Astrocyte (in vitro differentiated cells and primary cell): ENCODE measurements at regions not wholly inside any gene's neighbourhood (a gene's known extent, or its start where the extent isn't known, plus 50 kb on each side); places are given as distances from the start of the nearest gene placed in this dataset.

Experiments
- DNase-seq: peaks from one replicate; pipeline ENCODE4 v3.0.0-alpha.2; 2010; ENCODE audit warnings: low read depth
- FAIRE-seq: peaks from 2 replicates; lab custom pipeline; 2011; peaks lifted over from hg19 to GRCh38; lab: Jason Lieb, UNC
- H2AFZ ChIP-seq: 2 replicates; pipeline ENCODE4 v1.6.0; 2012; ENCODE audit warnings: low read depth, low read length, inconsistent platforms
- H3K27ac ChIP-seq: 2 replicates; pipeline ENCODE4 v1.5.1; 2011; ENCODE audit warnings: low read depth, low read length, inconsistent platforms
- H3K27me3 ChIP-seq: 2 replicates; pipeline ENCODE4 v1.6.0; 2011; ENCODE audit warnings: low read length, inconsistent platforms; ENCODE audit not compliant: insufficient read depth
- H3K36me3 ChIP-seq: 2 replicates; pipeline ENCODE4 v1.5.1; 2011; ENCODE audit warnings: low read length, inconsistent platforms; ENCODE audit not compliant: insufficient read depth
- H3K4me1 ChIP-seq: 2 replicates; pipeline ENCODE4 v1.5.1; 2011; ENCODE audit warnings: low read length, inconsistent platforms; ENCODE audit not compliant: insufficient read depth
- H3K4me2 ChIP-seq: 2 replicates; pipeline ENCODE4 v1.6.0; 2012; ENCODE audit warnings: low read length, inconsistent platforms
- H3K4me3 ChIP-seq: 2 replicates; pipeline ENCODE4 v1.5.1; 2011; ENCODE audit warnings: low read depth, mild to moderate bottlenecking, low read length, inconsistent platforms; ENCODE audit not compliant: insufficient read depth
- H3K79me2 ChIP-seq: 2 replicates; pipeline ENCODE4 v1.6.0; 2012; ENCODE audit warnings: mild to moderate bottlenecking, low read length, inconsistent platforms; ENCODE audit not compliant: insufficient read depth
- H3K9ac ChIP-seq: 2 replicates; pipeline ENCODE4 v1.6.0; 2012; ENCODE audit warnings: mild to moderate bottlenecking, low read length, inconsistent platforms
- H3K9me3 ChIP-seq: 2 replicates; pipeline ENCODE4 v1.5.1; 2012; ENCODE audit warnings: low read depth, mild to moderate bottlenecking, low read length, inconsistent platforms; ENCODE audit not compliant: insufficient read depth
- H4K20me1 ChIP-seq: 2 replicates; pipeline ENCODE4 v1.6.0; 2012; ENCODE audit warnings: low read length, inconsistent platforms; ENCODE audit not compliant: insufficient read depth
- H3K27ac Mint-ChIP-seq: one replicate; pipeline ENCODE4 v1.8.0; 2021; ENCODE audit warnings: mild to moderate bottlenecking, mixed read lengths; ENCODE audit not compliant: unreplicated experiment
- H3K27me3 Mint-ChIP-seq: one replicate; pipeline ENCODE4 v1.8.0; 2021; ENCODE audit warnings: low read depth, mixed read lengths; ENCODE audit not compliant: unreplicated experiment
- H3K36me3 Mint-ChIP-seq: one replicate; pipeline ENCODE4 v1.8.0; 2021; ENCODE audit warnings: low read depth, mixed read lengths; ENCODE audit not compliant: unreplicated experiment
- H3K4me1 Mint-ChIP-seq: one replicate; pipeline ENCODE4 v1.8.0; 2021; ENCODE audit warnings: low read depth, mixed read lengths; ENCODE audit not compliant: unreplicated experiment
- H3K4me3 Mint-ChIP-seq: one replicate; pipeline ENCODE4 v1.8.0; 2021; ENCODE audit warnings: mild to moderate bottlenecking, moderate library complexity, mixed read lengths; ENCODE audit not compliant: unreplicated experiment
- H3K9me3 Mint-ChIP-seq: one replicate; pipeline ENCODE4 v1.8.0; 2021; ENCODE audit warnings: mild to moderate bottlenecking, mixed read lengths; ENCODE audit not compliant: unreplicated experiment
- EZH2 ChIP-seq: IDR thresholded peaks from 2 replicates; pipeline ENCODE4 v1.6.1; 2012; ENCODE audit warnings: mild to moderate bottlenecking, low read length, inconsistent platforms; ENCODE audit not compliant: insufficient read depth
- TF ChIP-seq, protein P1 (sequence below): IDR thresholded peaks from 2 replicates; pipeline ENCODE4 v1.5.1; 2011; ENCODE audit warnings: low read depth, mild to moderate bottlenecking, inconsistent platforms, low read length, moderate library complexity; ENCODE audit not compliant: insufficient read depth

DNA sequence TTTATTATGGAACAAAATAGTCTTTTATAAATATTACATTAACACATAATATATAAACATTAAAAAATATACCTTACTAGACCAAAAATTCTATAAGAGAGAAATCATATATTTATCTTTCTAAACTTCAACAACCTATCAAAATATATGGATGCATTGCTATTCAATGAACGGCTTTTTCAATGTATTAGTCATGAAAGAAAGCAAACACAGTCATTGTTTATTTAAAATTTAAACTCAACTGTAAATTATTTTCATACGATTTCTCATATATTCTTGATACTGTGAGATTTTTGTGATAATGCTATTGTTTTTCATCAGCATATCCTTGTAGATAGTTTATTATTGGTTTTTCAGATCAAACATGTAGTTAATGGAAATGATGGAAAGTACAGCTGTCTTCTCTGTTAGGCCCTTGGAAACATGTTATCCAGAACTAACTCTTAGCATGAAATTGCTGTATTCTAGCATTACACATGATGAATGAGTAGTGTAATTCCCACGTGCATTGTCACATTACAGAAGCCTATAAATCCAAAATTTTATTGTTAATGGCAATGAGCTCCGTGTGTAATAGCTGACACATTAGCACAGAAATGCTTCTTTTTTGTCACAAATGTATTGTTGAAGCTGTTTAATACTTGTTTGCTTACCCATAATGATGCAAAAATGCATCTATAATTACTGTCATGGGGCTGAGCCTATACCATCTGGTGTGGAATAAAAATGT lies 1639.9 kb downstream of the SLITRK5 start:
- Histone ChIP-seq H3K27me3 (no peaks in the 10 kb centered on the region), H3K9ac (no peak overlapping the region), H3K27ac (no peak overlapping the region), H3K79me2 (no peaks in the 10 kb centered on the region), H3K36me3 (no peaks in the 10 kb centered on the region), H3K4me3 (no peak overlapping the region), H4K20me1 (no peaks in the 10 kb centered on the region), H3K4me1 (no peaks in the 10 kb centered on the region), H3K9me3 (no peaks in the 10 kb centered on the region), H2AFZ (no peak overlapping the region), H3K4me2 (no peak overlapping the region)
- no peaks in the 10 kb centered on the region for H3K4me1 Mint-ChIP-seq
- no peak for DNase-seq
- no peak for TF ChIP-seq EZH2
- TF ChIP-seq, protein P1, sequence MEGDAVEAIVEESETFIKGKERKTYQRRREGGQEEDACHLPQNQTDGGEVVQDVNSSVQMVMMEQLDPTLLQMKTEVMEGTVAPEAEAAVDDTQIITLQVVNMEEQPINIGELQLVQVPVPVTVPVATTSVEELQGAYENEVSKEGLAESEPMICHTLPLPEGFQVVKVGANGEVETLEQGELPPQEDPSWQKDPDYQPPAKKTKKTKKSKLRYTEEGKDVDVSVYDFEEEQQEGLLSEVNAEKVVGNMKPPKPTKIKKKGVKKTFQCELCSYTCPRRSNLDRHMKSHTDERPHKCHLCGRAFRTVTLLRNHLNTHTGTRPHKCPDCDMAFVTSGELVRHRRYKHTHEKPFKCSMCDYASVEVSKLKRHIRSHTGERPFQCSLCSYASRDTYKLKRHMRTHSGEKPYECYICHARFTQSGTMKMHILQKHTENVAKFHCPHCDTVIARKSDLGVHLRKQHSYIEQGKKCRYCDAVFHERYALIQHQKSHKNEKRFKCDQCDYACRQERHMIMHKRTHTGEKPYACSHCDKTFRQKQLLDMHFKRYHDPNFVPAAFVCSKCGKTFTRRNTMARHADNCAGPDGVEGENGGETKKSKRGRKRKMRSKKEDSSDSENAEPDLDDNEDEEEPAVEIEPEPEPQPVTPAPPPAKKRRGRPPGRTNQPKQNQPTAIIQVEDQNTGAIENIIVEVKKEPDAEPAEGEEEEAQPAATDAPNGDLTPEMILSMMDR = no peak
- no peaks in the 10 kb centered on the region for H3K9me3 Mint-ChIP-seq
- no peak for FAIRE-seq
- no peak overlapping the region for H3K4me3 Mint-ChIP-seq
- H3K27me3 Mint-ChIP-seq = no peaks in the 10 kb centered on the region
- H3K36me3 Mint-ChIP-seq = no peaks in the 10 kb centered on the region
- no peak overlapping the region for H3K27ac Mint-ChIP-seq

DNA sequence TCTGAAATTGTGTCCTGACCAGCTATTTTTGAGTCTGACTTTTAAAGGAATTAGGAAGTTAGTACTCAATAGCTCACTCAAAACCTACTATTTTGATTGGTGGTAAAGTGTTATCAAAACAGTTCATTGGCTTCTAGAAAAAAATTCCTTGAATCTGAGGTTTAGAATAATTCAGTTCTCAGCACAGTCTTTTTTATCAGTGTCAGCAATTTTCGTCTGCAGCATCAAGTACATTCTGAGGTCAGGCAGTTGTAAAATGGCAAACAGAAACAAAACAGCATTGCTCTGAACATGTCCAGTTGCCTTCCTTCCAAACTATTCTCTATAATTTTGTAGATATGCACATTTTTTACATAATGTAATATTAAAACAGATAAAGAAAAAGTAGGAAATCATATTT lies 1644.1 kb downstream of the SLITRK5 start:
- Mint-ChIP-seq H3K4me1 (no peaks in the 10 kb centered on the region), H3K4me3 (no peak overlapping the region), H3K27me3 (no peaks in the 10 kb centered on the region), H3K27ac (no peak overlapping the region), H3K9me3 (no peaks in the 10 kb centered on the region), H3K36me3 (no peaks in the 10 kb centered on the region)
- Histone ChIP-seq H3K4me1 (no peaks in the 10 kb centered on the region), H3K9me3 (no peaks in the 10 kb centered on the region), H2AFZ (no peak overlapping the region), H3K27ac (no peak overlapping the region), H3K27me3 (no peaks in the 10 kb centered on the region), H4K20me1 (no peaks in the 10 kb centered on the region), H3K36me3 (no peaks in the 10 kb centered on the region), H3K4me3 (no peak overlapping the region), H3K9ac (no peak overlapping the region), H3K79me2 (no peaks in the 10 kb centered on the region), H3K4me2 (no peak overlapping the region)
- FAIRE-seq = no peak
- TF ChIP-seq, protein P1 = no peak
- no peak for TF ChIP-seq EZH2
- DNase-seq = no peak

DNA sequence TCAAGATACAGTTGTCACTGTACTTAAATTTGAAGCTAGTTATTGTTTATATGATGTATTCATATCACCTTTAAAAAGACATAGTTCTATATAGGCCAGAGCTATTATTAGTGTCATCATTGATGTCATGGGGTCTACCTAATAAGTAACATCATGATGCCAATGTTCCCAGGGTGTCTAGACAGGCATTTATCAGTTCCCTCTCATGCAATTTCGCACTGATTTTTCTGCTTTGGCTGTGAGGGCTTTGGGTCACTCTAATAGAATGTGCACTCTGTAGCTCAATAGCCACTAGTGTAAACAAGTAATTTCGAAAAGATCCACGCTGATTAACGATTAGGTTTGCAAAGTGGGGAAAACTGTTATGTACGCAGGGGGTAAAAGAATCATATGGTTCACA lies 1651.3 kb downstream of the SLITRK5 start:
- Histone ChIP-seq H3K9ac (no peak overlapping the region), H3K4me3 (no peak overlapping the region), H3K27me3 (no peaks in the 10 kb centered on the region), H3K4me1 (no peaks in the 10 kb centered on the region), H4K20me1 (no peaks in the 10 kb centered on the region), H3K27ac (no peak overlapping the region), H3K9me3 (no peaks in the 10 kb centered on the region), H3K36me3 (no peaks in the 10 kb centered on the region), H2AFZ (no peak overlapping the region), H3K4me2 (no peak overlapping the region), H3K79me2 (no peaks in the 10 kb centered on the region)
- Mint-ChIP-seq H3K4me1 (no peaks in the 10 kb centered on the region), H3K4me3 (no peak overlapping the region), H3K27me3 (no peaks in the 10 kb centered on the region), H3K27ac (no peak overlapping the region), H3K9me3 (no peaks in the 10 kb centered on the region), H3K36me3 (no peaks in the 10 kb centered on the region)
- FAIRE-seq (no peak), DNase-seq (no peak)
- TF ChIP-seq, protein P1 = no peak
- no peak for TF ChIP-seq EZH2
